HG02870 (cell line): ENCODE measurements at regions not wholly inside any gene's neighbourhood (a gene's known extent, or its start where the extent isn't known, plus 50 kb on each side); places are given as distances from the start of the nearest gene placed in this dataset.
"Not testable (repeated sequence)": the region's sequence is repeated elsewhere in the genome, so short reads cannot be mapped to it uniquely, and the experiment has no call there.

Experiments
- ATAC-seq: cut with Tn5 transposase; IDR thresholded peaks from one replicate; pipeline ENCODE4 v1.9.1; 2021; ENCODE audit warnings: mild to moderate bottlenecking, moderate library complexity; ENCODE audit not compliant: unreplicated experiment

DNA sequence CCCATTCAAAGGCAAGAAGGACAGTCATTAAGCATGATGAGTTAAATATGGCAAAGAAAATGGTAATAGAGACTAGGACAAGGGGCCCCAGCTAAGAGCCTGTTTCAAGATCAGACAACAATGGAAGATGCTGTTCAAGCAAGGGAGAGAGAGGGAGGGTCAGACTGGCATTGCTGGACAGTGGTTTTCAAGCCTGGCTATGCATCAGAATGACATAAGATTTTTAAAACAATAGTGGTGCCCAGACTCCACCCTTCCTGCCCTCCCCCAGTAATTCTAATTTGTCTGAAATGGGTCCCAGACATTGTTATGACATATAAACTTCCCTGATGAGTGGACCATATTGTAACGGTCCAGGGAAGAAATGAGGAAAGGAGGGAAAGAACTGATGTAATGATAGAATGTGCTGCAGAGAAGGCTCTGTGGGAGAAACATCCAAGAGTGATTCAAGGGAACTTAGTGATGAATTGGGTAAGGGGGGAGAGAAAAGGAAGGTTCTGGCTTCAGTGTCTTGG, 112.9 kb upstream of the TRIB2 start:
- ATAC-seq: no peak

GRCh38 chr2:12604341-12604740, 112.4 kb upstream of the TRIB2 start:
- ATAC-seq: no peak

- no peak for ATAC-seq
Measured at GRCh38 chr2:12605366-12605765, 111.4 kb upstream of the TRIB2 start.

DNA sequence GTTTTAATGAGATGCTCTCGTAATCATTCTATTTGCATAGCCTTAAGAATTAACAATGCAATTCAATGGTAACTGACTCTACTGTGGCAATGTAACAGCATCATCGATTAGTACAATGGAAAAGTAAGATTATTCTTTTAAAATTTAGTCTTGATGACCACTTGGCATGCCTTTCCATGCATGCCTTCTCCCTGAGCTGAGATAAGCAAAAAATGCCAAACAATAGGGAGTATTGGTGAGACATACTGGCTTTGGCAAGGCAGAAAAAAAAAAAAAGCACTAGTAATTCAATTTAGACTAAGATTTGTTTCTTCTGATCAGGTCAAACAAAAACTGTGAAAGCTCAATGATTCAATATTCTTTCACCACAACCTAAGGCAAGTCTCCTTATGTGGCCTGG, 110.8 kb upstream of the TRIB2 start:
- no peak for ATAC-seq

GRCh38 chr2:12606472-12607000, 110.2 kb upstream of the TRIB2 start:
- no peak for ATAC-seq

DNA sequence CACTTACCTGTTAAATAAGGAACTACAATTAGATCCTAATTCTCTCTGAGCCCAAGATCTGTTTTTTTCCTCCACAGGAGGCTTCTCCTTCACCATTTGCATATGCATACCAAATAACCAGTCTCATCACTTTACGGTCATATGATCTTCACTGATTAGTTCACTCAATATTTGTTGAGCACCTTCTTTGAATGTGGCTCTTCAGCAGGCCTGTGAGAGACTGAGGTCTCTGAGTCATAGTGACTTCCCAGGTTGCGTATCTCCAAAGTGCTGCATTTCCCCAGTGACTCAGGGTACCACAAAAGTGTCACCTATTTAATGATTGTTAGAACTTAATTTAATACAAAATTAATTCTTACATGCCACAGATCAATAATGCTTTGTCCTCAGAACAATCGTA, 108.8 kb upstream of the TRIB2 start:
- ATAC-seq: no peak

DNA sequence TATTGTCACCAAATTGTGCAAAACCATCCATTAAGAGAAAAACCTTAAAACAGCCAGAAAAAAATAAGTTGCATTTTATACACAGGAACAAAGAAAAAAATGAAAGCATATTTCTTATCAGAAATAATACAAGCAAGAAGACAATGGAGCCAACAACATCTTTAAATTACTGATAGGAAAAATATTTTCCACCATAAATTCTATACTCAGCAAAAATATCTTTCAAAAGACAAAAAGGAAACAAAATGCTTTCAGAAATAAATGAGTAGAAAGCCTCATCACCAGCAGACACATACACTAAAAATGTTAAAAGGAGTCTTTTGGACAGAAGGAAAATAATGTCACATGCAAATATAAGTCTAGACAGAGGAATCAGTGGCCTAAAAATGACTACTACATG, 106.4 kb upstream of the TRIB2 start:
- no peak for ATAC-seq

GRCh38 chr2:12612168-12612567, 104.6 kb upstream of the TRIB2 start:
- ATAC-seq: no peak

DNA sequence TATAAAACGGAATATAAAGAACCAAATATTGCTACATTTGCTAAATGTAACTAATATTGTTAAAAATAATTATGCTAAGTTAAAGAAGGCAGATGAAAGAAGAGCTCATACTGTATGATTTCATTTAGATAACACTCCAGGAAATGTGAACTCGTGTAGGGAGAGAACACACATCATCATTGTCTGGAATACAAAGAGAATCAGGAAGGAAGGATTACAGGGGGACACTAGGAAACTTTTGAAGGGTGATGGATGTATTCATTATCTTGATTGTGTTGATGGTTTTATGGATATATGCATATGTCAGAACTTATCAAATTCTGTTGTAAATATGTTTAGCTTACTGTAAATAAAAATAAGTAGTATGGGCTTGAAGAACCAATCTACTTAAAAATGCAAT, 104.1 kb upstream of the TRIB2 start:
- no peak for ATAC-seq

- ATAC-seq: no peak
Measured at GRCh38 chr2:12613137-12613835, 103.5 kb upstream of the TRIB2 start.

- no peak for ATAC-seq
Measured at GRCh38 chr2:12615509-12615908, 101.2 kb upstream of the TRIB2 start.

- no peak for ATAC-seq
Measured at GRCh38 chr2:12616456-12617156, 100.1 kb upstream of the TRIB2 start.

GRCh38 chr2:12617366-12617765, 99.4 kb upstream of the TRIB2 start:
- no peak for ATAC-seq

GRCh38 chr2:12617853-12618252, 98.9 kb upstream of the TRIB2 start:
- no peak for ATAC-seq

GRCh38 chr2:12618576-12618975, 98.2 kb upstream of the TRIB2 start:
- ATAC-seq: no peak

GRCh38 chr2:12619975-12620374, 96.8 kb upstream of the TRIB2 start:
- no peak for ATAC-seq

DNA sequence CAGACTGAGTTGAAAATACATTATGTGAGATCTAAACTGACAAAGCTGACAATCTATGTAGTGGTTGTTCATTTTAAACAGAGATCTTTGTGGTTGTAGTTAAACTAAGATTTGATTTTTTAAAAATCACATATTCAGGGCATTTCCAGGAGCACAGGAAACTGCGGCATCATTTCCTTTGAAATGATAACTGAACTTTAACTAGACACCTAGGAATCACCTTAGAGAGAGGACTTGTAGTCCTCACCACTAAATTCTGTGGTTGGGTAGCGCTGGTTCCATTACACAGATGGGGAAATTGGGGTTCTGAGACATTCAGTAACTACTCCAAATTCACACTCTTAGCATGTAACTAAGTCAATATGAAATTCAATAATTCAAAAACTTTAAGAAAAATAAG, 96.0 kb upstream of the TRIB2 start:
- no peak for ATAC-seq

DNA sequence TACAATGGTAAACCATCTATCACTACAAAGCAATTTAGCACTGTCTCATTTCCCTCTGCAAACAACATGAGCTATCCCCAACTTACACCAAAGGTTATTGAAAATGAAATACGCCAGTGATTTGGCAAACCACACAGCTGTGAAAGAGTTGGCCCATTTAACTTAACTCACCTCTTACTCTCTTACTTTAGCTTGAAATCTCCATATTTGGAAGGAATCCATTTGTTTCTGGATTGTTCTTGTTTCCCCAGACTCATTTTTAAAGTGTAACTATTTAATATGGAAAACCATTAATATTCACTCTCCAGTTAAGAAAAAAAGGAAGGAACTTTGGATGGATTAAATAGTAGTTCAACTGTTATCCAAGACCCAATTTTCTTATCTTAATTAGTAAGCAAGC, 93.7 kb upstream of the TRIB2 start:
- no peak for ATAC-seq

GRCh38 chr2:12624384-12624783, 92.4 kb upstream of the TRIB2 start:
- no peak for ATAC-seq

DNA sequence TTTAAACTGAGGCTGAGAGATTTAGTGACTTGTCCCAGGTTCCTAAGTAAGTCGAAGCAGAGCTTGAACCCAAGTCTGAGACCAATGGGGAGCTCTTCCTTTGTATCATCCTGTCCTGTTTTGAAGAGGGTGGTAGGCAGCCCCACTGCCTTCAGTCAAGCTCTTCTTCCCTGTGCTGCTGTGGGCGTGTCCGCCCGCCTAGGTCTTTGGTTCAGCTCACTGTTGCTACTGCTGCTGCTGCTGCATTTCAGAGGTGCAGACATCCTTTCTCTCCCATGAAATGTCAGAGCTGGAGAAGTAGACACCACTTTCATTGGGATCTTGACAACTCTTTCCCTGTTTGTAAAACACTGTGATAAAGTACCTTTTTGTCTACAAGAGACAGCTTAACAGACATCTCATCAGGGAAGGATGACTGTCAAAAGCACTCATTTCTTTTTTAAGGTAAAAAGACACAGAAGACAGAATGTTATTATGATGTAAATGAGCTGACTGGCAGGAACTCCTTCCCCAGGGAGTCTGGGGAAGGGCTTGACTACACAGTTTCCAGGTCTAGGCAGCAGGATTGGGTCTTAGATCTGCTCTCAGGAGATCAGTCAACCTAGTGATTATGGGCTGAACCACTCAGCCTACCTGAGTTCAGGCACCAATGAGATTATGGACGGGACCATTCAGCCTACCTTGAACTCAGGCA, 91.7 kb upstream of the TRIB2 start:
- no peak for ATAC-seq

GRCh38 chr2:12628541-12628940, 88.2 kb upstream of the TRIB2 start:
- ATAC-seq: not testable (repeated sequence)
